Mesendoderm (in vitro differentiated cells): ENCODE measurements at regions not wholly inside any gene's neighbourhood (a gene's known extent, or its start where the extent isn't known, plus 50 kb on each side); places are given as distances from the start of the nearest gene placed in this dataset.

ENCODE experiments used
- DNase-seq: peaks from one replicate; pipeline ENCODE4 v3.0.0; 2013
- H2AK5ac ChIP-seq: 2 replicates; pipeline ENCODE4 v1.6.1; 2013; ENCODE audit warnings: low read length, inconsistent platforms
- H2BK120ac ChIP-seq: 2 replicates; pipeline ENCODE4 v1.6.1; 2013; ENCODE audit warnings: low read depth, mild to moderate bottlenecking, low read length, moderate library complexity, mixed read lengths
- H2BK15ac ChIP-seq: replicated peaks from 2 replicates; pipeline ENCODE4 v1.6.1; 2013; ENCODE audit warnings: low read depth, mild to moderate bottlenecking, moderate library complexity
- H2BK5ac ChIP-seq: 2 replicates; pipeline ENCODE4 v1.6.1; 2013; ENCODE audit warnings: low read length, inconsistent platforms
- H3K18ac ChIP-seq: 2 replicates; pipeline ENCODE4 v1.6.1; 2013; ENCODE audit warnings: mild to moderate bottlenecking, low read length, mixed read lengths
- H3K23ac ChIP-seq: one replicate; pipeline ENCODE4 v1.6.1; 2013; ENCODE audit warnings: low read length
- H3K27ac ChIP-seq: 2 replicates; pipeline ENCODE4 v1.5.1; 2013; ENCODE audit warnings: low read depth, mild to moderate bottlenecking, inconsistent platforms, low read length, moderate library complexity
- H3K27me3 ChIP-seq: 2 replicates; pipeline ENCODE4 v1.6.1; 2013; ENCODE audit warnings: low read length, control low read depth, mild to moderate bottlenecking, inconsistent platforms; ENCODE audit not compliant: insufficient read depth, poor library complexity
- H3K36me3 ChIP-seq: 2 replicates; pipeline ENCODE4 v1.6.1; 2013; ENCODE audit warnings: low read length, inconsistent platforms; ENCODE audit not compliant: control insufficient read depth, insufficient read depth
- H3K4ac ChIP-seq: one replicate; pipeline ENCODE4 v1.6.1; 2013; ENCODE audit warnings: low read depth, mild to moderate bottlenecking, low read length, moderate library complexity
- H3K4me1 ChIP-seq: 2 replicates; pipeline ENCODE4 v1.6.1; 2013; ENCODE audit warnings: low read depth, low read length, inconsistent platforms; ENCODE audit not compliant: control insufficient read depth
- H3K4me2 ChIP-seq: 2 replicates; pipeline ENCODE4 v1.6.1; 2013; ENCODE audit warnings: low read length
- H3K4me3 ChIP-seq: 2 replicates; pipeline ENCODE4 v1.5.1; 2013; ENCODE audit warnings: mild to moderate bottlenecking, low read length
- H3K56ac ChIP-seq: one replicate; pipeline ENCODE4 v1.6.1; 2013; ENCODE audit warnings: low read length
- H3K79me1 ChIP-seq: 2 replicates; pipeline ENCODE4 v1.6.1; 2013; ENCODE audit warnings: low read length, inconsistent platforms
- H3K79me2 ChIP-seq: 2 replicates; pipeline ENCODE4 v1.6.1; 2013; ENCODE audit warnings: mild to moderate bottlenecking, low read length; ENCODE audit not compliant: control insufficient read depth, insufficient read depth
- H3K9ac ChIP-seq: 2 replicates; pipeline ENCODE4 v1.6.1; 2013; ENCODE audit warnings: low read length, inconsistent platforms
- H4K5ac ChIP-seq: one replicate; pipeline ENCODE4 v1.6.1; 2013; ENCODE audit warnings: low read length
- H4K8ac ChIP-seq: one replicate; pipeline ENCODE4 v1.6.1; 2013; ENCODE audit warnings: low read depth, mild to moderate bottlenecking, control low read depth, low read length, moderate library complexity
- WGBS: extraction: QIAGEN DNeasy Blood & Tissue Kit; methylation state at CpG from one replicate; pipeline ENCODE4 v1.1.7; 2013; ENCODE audit warnings: low lambda C conversion rate, missing lambda C conversion rate; ENCODE audit not compliant: insufficient coverage; ENCODE audit errors: extremely low coverage; 5-methylcytosine and 5-hydroxymethylcytosine counted together

- H3K79me2 ChIP-seq, result no peaks in the 10 kb centered on the region
- no peak for DNase-seq
- no peak overlapping the region for H3K27ac ChIP-seq
- H2BK5ac ChIP-seq, result no peak overlapping the region
- H3K27me3 ChIP-seq, result no peaks in the 10 kb centered on the region
- H2AK5ac ChIP-seq, result no peak overlapping the region
- H3K79me1 ChIP-seq, result no peaks in the 10 kb centered on the region
- no peaks in the 10 kb centered on the region for H3K36me3 ChIP-seq
- H3K18ac ChIP-seq, result no peak overlapping the region
- H4K5ac ChIP-seq, result no peak overlapping the region
- H3K9ac ChIP-seq, result no peak overlapping the region
- H3K56ac ChIP-seq, result no peak overlapping the region
- no peak overlapping the region for H4K8ac ChIP-seq
- H3K4me2 ChIP-seq, result no peak overlapping the region
- WGBS, result no CpG with 5 or more reads among the region's 5 CpGs
- H2BK15ac ChIP-seq, result no peak overlapping the region
- no peaks in the 10 kb centered on the region for H3K4me1 ChIP-seq
- H3K4ac ChIP-seq, result no peak overlapping the region
- H2BK120ac ChIP-seq, result no peak overlapping the region
- no peak overlapping the region for H3K23ac ChIP-seq
- H3K4me3 ChIP-seq, result no peak overlapping the region
These were observed 68.2 kb upstream of the APC start for GRCh38 chr5:112669328-112669963.

- Histone ChIP-seq H2BK120ac (no peak overlapping the region), H3K27me3 (no peaks in the 10 kb centered on the region), H3K79me2 (no peaks in the 10 kb centered on the region), H3K56ac (no peak overlapping the region), H3K4me3 (no peak overlapping the region), H3K18ac (no peak overlapping the region), H2AK5ac (no peak overlapping the region), H3K27ac (no peak overlapping the region), H3K4me2 (no peak overlapping the region), H3K79me1 (no peaks in the 10 kb centered on the region), H4K8ac (no peak overlapping the region), H3K4me1 (no peaks in the 10 kb centered on the region), H3K4ac (no peak overlapping the region), H2BK5ac (no peak overlapping the region), H2BK15ac (no peak overlapping the region), H3K23ac (no peak overlapping the region), H3K36me3 (no peaks in the 10 kb centered on the region), H4K5ac (no peak overlapping the region), H3K9ac (no peak overlapping the region)
- DNase-seq, result no peak
These were observed 66.0 kb upstream of the APC start for GRCh38 chr5:112671687-112672086.

GRCh38 chr5:112681481-112681908, 56.2 kb upstream of the APC start:
- no CpG with 5 or more reads among the region's 1 CpG for WGBS
- no peak overlapping the region for H3K4ac ChIP-seq

GRCh38 chr5:112682621-112683061, 55.0 kb upstream of the APC start:
- H2AK5ac ChIP-seq, result no peak overlapping the region
- H3K27ac ChIP-seq, result no peak overlapping the region
- H3K4ac ChIP-seq, result no peak overlapping the region
- DNase-seq, result no peak
- no peaks in the 10 kb centered on the region for H3K4me1 ChIP-seq
- H2BK15ac ChIP-seq, result no peak overlapping the region
- no peaks in the 10 kb centered on the region for H3K79me1 ChIP-seq
- H3K79me2 ChIP-seq, result no peaks in the 10 kb centered on the region
- no peak overlapping the region for H4K8ac ChIP-seq
- no CpG with 5 or more reads among the region's 3 CpGs for WGBS
- no peak overlapping the region for H3K23ac ChIP-seq
- no peaks in the 10 kb centered on the region for H3K27me3 ChIP-seq
- no peak overlapping the region for H3K4me3 ChIP-seq
- H3K18ac ChIP-seq, result no peak overlapping the region
- H2BK120ac ChIP-seq, result no peak overlapping the region
- H3K56ac ChIP-seq, result no peak overlapping the region
- H4K5ac ChIP-seq, result no peak overlapping the region
- no peak overlapping the region for H3K4me2 ChIP-seq
- no peaks in the 10 kb centered on the region for H3K36me3 ChIP-seq
- H2BK5ac ChIP-seq, result no peak overlapping the region
- no peak overlapping the region for H3K9ac ChIP-seq

More at GRCh38 chr5:112681481-112681908, 56.2 kb upstream of the APC start:
- Histone ChIP-seq H2AK5ac (no peak overlapping the region), H3K27me3 (no peaks in the 10 kb centered on the region), H3K36me3 (no peaks in the 10 kb centered on the region), H3K23ac (no peak overlapping the region), H3K9ac (no peak overlapping the region), H4K8ac (no peak overlapping the region), H3K4me3 (no peak overlapping the region), H3K56ac (no peak overlapping the region), H2BK15ac (no peak overlapping the region), H4K5ac (no peak overlapping the region), H3K79me2 (no peaks in the 10 kb centered on the region), H2BK5ac (no peak overlapping the region), H3K18ac (no peak overlapping the region), H3K4me2 (no peak overlapping the region), H3K79me1 (no peaks in the 10 kb centered on the region), H3K27ac (no peak overlapping the region), H2BK120ac (no peak overlapping the region), H3K4me1 (no peaks in the 10 kb centered on the region)
- DNase-seq, result no peak

- no peak overlapping the region for H3K27ac ChIP-seq
These were observed 53.6 kb upstream of the APC start for GRCh38 chr5:112684121-112684520.

GRCh38 chr5:112684737-112685136, 52.9 kb upstream of the APC start:
- Histone ChIP-seq H3K27me3 (no peaks in the 10 kb centered on the region), H2BK15ac (no peak overlapping the region), H3K4me1 (no peaks in the 10 kb centered on the region), H2AK5ac (no peak overlapping the region), H3K23ac (no peak overlapping the region), H3K27ac (no peak overlapping the region), H3K9ac (no peak overlapping the region), H3K4me3 (no peak overlapping the region), H2BK120ac (no peak overlapping the region), H3K18ac (no peak overlapping the region), H4K5ac (no peak overlapping the region), H3K36me3 (no peaks in the 10 kb centered on the region), H4K8ac (no peak overlapping the region), H3K79me1 (no peaks in the 10 kb centered on the region), H3K79me2 (no peaks in the 10 kb centered on the region), H3K4me2 (no peak overlapping the region), H3K4ac (no peak overlapping the region), H2BK5ac (no peak overlapping the region), H3K56ac (no peak overlapping the region)
- no CpG with 5 or more reads among the region's 4 CpGs for WGBS
- no peak for DNase-seq

More at GRCh38 chr5:112684121-112684520, 53.6 kb upstream of the APC start:
- no CpG with 5 or more reads among the region's 1 CpG for WGBS
- no peaks in the 10 kb centered on the region for H3K27me3 ChIP-seq
- H2BK120ac ChIP-seq, result no peak overlapping the region
- H3K36me3 ChIP-seq, result no peaks in the 10 kb centered on the region
- no peak overlapping the region for H2BK15ac ChIP-seq
- no peaks in the 10 kb centered on the region for H3K4me1 ChIP-seq
- no peak overlapping the region for H2AK5ac ChIP-seq
- H3K4me3 ChIP-seq, result no peak overlapping the region
- H3K4me2 ChIP-seq, result no peak overlapping the region
- H3K23ac ChIP-seq, result no peak overlapping the region
- H3K56ac ChIP-seq, result no peak overlapping the region
- no peaks in the 10 kb centered on the region for H3K79me2 ChIP-seq
- no peak overlapping the region for H4K5ac ChIP-seq
- DNase-seq, result no peak
- H3K9ac ChIP-seq, result no peak overlapping the region
- no peak overlapping the region for H3K4ac ChIP-seq
- no peak overlapping the region for H2BK5ac ChIP-seq
- H4K8ac ChIP-seq, result no peak overlapping the region
- no peaks in the 10 kb centered on the region for H3K79me1 ChIP-seq
- H3K18ac ChIP-seq, result no peak overlapping the region
